ENCODE measurements at regions not wholly inside any gene's neighbourhood (a gene's known extent, or its start where the extent isn't known, plus 50 kb on each side); places are given as distances from the start of the nearest gene placed in this dataset.
"Not testable (repeated sequence)": the region's sequence is repeated elsewhere in the genome, so short reads cannot be mapped to it uniquely, and the experiment has no call there.

GRCh38 chr14:84282618-84283017 lies 1247.3 kb upstream of the FLRT2 start:
- DNase-seq, result no peak

GRCh38 chr14:84288781-84289180 lies 1241.2 kb upstream of the FLRT2 start:
- no peak for DNase-seq

DNA sequence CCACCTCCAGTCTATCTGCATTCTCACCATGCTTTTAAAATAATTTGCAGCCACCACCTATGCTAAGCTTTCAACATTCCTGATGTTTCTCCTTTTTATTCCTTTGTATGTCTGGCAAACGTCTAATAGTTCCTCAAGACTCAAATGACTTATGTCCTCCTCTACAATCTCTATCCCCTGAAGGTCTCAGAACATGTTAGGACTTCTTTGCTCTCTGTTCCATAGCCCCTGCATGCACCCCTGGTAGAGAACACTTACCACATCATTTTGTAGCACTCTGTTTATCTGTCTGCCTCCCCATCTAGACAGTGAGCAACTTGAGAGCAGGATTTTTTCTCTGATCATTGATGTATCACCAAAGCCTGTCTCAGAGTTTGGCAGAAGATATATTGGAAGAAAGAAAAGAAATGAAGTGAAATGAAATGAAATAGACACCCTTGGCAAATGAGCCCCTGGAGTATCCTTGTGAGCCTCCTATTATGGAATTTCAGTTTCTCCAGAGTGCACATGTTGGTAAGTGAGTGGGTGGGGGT lies 1231.2 kb upstream of the FLRT2 start:
- no peak for DNase-seq

DNA sequence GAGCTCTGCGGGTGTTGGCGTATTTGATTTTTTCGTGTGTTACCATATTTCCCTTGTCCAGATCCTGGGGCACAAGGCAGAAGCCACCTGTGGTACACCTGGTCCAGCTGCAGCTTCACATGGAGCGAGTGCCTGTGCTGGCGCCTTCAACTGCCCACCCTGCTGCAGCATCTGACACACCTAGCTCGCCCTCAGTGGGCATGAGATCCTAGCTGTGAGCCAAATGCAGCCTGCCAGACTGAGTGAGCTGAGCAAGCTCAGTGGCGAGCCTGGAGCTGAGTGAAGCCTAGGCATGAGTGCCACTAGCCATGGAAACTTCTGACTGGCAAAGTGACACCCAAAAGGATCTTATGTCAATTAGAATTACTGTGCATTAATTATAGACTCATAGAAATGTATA lies 1226.8 kb upstream of the FLRT2 start:
- DNase-seq, result no peak

DNA sequence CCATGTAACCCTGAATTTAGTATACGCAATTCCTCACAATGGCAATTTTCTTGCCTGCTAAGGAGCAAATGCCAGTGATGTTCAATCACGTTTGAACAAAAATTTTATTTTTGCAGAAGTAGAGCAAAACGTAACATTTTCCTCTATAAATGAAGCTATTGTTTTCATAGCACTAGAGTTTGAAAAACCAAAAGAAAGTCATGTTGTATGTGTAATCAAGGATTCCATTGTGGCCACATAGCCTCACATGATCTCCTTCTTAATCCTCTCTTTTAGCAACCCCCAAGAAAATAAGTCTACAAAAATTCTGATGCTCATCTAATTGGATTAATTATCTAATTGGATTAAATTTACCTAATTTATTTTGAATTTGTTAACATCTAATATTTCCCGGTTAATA lies 1217.4 kb upstream of the FLRT2 start:
- no peak for DNase-seq

DNA sequence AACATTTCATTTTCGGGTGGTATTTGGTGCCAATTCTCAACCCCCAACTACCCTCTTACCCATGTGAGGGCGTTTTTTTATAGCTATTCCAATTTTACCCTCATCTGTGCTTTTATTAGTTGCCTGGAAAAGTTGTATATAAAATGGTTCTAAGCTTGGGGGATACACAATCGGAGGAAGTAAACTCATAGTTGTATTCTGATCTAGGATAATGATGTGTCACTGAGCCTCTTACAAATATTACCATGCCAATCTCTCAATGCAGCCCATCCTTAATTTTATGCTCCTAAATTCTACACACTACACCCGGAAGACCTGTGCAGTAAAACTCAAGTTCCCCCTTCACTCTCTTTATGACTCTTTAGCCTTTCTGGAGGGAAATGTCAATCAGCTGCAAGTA lies 1206.5 kb upstream of the FLRT2 start:
- DNase-seq, result no peak

- DNase-seq, result no peak
Measured at GRCh38 chr14:84323978-84324377, 1206.0 kb upstream of the FLRT2 start.

- DNase-seq, result no peak
Measured at GRCh38 chr14:84336433-84336832, 1193.5 kb upstream of the FLRT2 start.

DNA sequence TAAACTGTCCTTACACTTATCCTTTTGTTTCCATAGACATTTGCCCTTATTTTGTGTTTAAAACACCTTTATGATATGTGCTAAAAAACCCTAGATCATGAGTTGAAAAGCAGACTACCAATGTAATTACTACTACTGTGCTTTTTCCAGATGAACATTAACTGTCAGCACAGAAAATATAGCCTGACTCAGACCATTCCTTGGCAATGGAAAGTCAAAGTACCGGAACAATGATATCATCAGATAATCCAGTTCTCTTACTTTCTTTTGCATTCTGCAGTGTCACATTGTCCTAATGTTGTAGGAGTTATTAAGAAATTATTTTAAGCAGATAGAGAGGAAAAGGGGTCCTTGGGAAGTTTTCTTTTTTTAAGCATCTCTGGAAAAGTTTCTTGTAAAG lies 1189.0 kb upstream of the FLRT2 start:
- no peak for DNase-seq

- DNase-seq, result not testable (repeated sequence)
Measured at GRCh38 chr14:84341867-84342266, 1188.1 kb upstream of the FLRT2 start.

DNA sequence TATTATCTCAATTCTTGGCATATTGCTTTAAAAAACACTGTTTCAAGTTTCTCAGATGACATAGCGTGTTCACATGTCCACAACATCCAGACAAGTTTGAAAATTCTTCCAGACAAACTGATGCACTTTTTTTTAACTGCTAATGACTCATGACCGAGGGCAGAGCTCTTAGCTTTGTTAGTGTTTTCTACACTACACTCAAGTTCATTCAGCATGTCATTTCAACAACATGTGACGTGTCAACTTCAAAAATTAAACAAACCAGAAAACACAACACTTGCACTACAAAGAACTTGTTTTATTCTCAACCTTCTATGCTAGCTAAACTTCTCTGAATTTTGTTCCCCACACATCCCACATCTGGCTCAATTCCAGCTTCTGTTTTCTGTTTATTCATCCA lies 1186.3 kb upstream of the FLRT2 start:
- no peak for DNase-seq

DNA sequence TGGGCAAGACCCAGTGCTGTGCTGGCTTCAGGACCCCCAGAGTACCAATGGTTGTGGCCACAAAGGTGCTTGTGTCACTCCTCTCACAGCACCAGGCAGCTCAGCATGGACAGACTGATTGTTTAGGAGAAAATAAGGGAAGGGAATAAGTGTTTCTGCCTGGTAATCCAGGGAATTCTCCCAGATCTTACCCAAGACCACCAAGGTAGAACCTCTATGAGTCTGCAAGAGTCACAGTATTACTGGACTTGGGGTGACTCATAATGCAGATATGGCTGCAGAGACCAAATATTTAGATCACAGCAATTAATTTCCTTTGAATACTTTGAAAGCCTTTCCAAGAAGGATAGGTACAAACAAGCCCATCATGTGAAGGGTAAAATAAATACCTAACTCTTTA lies 1178.3 kb upstream of the FLRT2 start:
- no peak for DNase-seq

GRCh38 chr14:84361476-84361875 lies 1168.5 kb upstream of the FLRT2 start:
- no peak for DNase-seq

DNA sequence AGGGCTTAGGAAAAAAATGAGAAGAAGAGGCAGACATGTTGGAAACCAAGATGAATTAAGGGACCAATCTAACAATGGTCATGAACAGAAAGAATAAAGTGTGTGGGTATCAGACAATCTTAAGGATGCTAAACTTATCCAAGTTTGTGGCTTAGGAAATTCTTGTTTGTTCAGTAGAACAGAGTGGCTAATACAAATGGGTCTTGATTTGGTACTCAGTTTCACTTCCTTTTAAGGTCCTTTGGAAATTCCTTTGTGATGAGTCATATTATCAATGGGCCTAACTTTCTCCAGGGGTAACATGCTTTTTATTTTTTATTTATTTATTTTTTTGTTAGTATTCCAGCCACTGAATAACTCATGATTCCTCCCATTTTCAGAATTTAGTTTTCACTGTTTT lies 1154.7 kb upstream of the FLRT2 start:
- DNase-seq, result no peak

- DNase-seq, result no peak
Measured at GRCh38 chr14:84390010-84390409, 1139.9 kb upstream of the FLRT2 start.

DNA sequence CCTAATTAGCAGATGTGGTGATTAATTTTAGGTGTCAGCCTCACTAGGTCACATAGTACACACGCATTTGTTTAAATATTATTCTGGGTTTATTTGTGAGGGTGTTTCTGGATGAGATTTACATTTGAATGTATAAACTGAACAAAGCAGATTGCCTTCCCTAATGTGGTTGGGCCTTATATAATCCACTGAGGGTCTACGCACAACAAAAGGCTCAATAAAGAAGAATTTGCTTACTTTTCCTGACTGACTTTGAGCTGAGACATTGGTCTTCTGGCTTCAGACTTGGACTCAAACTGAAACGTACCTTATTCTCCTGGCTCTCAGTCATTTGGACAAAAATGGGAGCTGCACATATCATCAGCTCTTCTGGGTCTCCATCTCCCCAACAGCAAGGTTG lies 1132.3 kb upstream of the FLRT2 start:
- DNase-seq, result no peak

GRCh38 chr14:84399296-84399910 lies 1130.5 kb upstream of the FLRT2 start:
- no peak for DNase-seq

GRCh38 chr14:84401631-84402030 lies 1128.3 kb upstream of the FLRT2 start:
- DNase-seq, result no peak

- no peak for DNase-seq
Measured at GRCh38 chr14:84403585-84403984, 1126.4 kb upstream of the FLRT2 start.

- DNase-seq, result peak; percentile 26
Measured at GRCh38 chr14:84404246-84404645, 1125.7 kb upstream of the FLRT2 start.

- no peak for DNase-seq
Measured at GRCh38 chr14:84409435-84409834, 1120.5 kb upstream of the FLRT2 start.

DNA sequence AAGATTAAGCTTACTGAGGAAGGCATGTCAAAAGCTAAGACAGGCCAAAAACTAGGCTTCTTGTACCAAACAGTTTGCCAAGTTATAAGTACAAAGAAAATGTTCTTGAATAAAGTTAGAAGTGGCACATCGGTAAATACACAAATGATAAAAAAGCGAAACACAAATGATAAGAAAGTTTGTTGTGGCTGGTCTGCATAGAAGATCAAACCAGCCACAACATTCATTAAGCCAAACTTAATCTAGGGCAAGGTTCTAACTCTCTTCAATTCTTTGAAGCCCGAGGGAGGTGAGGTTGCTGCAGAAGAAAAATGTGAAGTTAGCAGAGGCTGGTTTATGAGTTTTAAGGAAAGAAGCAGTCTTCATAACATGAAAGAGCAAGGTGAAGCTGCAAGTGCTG lies 1119.6 kb upstream of the FLRT2 start:
- DNase-seq, result no peak

- DNase-seq, result no peak
Measured at GRCh38 chr14:84420221-84420620, 1109.7 kb upstream of the FLRT2 start.

DNA sequence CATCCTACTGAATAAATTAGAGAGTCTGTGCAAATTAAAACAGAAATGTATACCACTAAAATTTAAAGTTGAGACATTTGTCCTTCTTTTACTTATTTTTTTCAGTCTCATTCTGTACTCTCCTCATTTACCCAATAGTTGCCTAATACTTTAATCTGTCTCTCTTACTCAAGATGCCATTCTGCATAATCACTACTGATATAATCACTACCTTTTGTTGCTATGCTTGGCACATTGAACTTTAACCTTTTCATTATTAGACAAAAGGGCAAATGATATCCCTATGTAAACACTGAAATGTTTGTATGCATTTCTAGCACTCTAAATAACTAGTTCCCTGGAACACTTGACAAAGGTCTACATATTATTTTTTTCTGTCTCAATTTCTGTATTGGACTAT lies 1108.3 kb upstream of the FLRT2 start:
- no peak for DNase-seq

- no peak for DNase-seq
Measured at GRCh38 chr14:84425968-84426367, 1104.0 kb upstream of the FLRT2 start.

DNA sequence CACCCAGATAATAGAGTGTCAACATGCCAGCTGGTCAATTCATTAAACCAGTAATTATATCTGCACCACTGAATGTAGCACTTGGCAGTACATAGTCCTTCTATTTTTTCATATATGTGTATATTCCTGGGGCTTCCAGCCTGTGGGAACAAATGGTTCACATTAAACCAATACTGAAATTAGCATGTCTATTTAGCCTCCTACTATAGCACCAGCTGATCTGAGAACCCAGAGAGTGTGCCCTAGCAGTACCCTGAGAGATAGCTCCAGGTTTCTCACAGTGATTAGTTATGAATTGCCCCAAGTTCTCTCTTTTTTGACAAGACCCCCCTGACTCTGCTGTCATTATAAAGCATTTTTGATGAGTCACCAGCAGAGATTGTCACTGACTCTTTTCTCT lies 1097.3 kb upstream of the FLRT2 start:
- DNase-seq, result no peak
